ENCODE measurements at regions not wholly inside any gene's neighbourhood (a gene's known extent, or its start where the extent isn't known, plus 50 kb on each side); places are given as distances from the start of the nearest gene placed in this dataset.
A peak's percentile ranks its signal among the peaks of the same experiment; 100 is the strongest.

GRCh38 chrX:69010339-69010738 is 154.9 kb downstream of the PJA1 start:
- H3K4me1 ChIP-seq (ENCODE audit: control insufficient read depth, insufficient read depth, low read length): peaks cover 3% of the 10 kb centered on the region
- peaks cover 3% of the 10 kb centered on the region for H3K9me3 ChIP-seq (ENCODE audit: control insufficient read depth, insufficient read depth, low read length)
- H3K27ac ChIP-seq (ENCODE audit: low read depth, low read length): no peak overlapping the region
- no peaks in the 10 kb centered on the region for H3K36me3 ChIP-seq (ENCODE audit: control insufficient read depth, insufficient read depth, low read length)
- H3K27me3 ChIP-seq (ENCODE audit: control insufficient read depth, insufficient read depth, low read length): no peaks in the 10 kb centered on the region
- no peak for DNase-seq (ENCODE audit: low read depth in 4 of 6, low spot score in 6 of 6)
- H3K4me3 ChIP-seq (ENCODE audit: low read depth, low read length): no peak overlapping the region
- WGBS (ENCODE audit: insufficient coverage): 69% methylated on average over 3 of the region's 4 CpGs

- WGBS (ENCODE audit: insufficient coverage): 46% methylated on average over 4 of the region's 4 CpGs
- Histone ChIP-seq H3K4me3 (ENCODE audit: low read depth, low read length) (no peak overlapping the region), H3K27ac (ENCODE audit: low read depth, low read length) (no peak overlapping the region), H3K4me1 (ENCODE audit: control insufficient read depth, insufficient read depth, low read length) (peaks cover 6% of the 10 kb centered on the region), H3K9me3 (ENCODE audit: control insufficient read depth, insufficient read depth, low read length) (no peaks in the 10 kb centered on the region), H3K27me3 (ENCODE audit: control insufficient read depth, insufficient read depth, low read length) (no peaks in the 10 kb centered on the region), H3K36me3 (ENCODE audit: control insufficient read depth, insufficient read depth, low read length) (no peaks in the 10 kb centered on the region)
- no peak for DNase-seq (ENCODE audit: low read depth in 4 of 6, low spot score in 6 of 6)
Measured at GRCh38 chrX:69000877-69001276, 164.4 kb downstream of the PJA1 start.

- DNase-seq (ENCODE audit: low read depth in 4 of 6, low spot score in 6 of 6): no peak
- no peaks in the 10 kb centered on the region for H3K27me3 ChIP-seq (ENCODE audit: control insufficient read depth, insufficient read depth, low read length)
- peaks cover 15% of the 10 kb centered on the region for H3K4me1 ChIP-seq (ENCODE audit: control insufficient read depth, insufficient read depth, low read length)
- no peaks in the 10 kb centered on the region for H3K9me3 ChIP-seq (ENCODE audit: control insufficient read depth, insufficient read depth, low read length)
- 50% methylated on average over 1 of the region's 2 CpGs for WGBS (ENCODE audit: insufficient coverage)
- no peak overlapping the region for H3K4me3 ChIP-seq (ENCODE audit: low read depth, low read length)
- no peak overlapping the region for H3K27ac ChIP-seq (ENCODE audit: low read depth, low read length)
- no peaks in the 10 kb centered on the region for H3K36me3 ChIP-seq (ENCODE audit: control insufficient read depth, insufficient read depth, low read length)
Measured at GRCh38 chrX:68999931-69000330, 165.3 kb downstream of the PJA1 start.

DNA sequence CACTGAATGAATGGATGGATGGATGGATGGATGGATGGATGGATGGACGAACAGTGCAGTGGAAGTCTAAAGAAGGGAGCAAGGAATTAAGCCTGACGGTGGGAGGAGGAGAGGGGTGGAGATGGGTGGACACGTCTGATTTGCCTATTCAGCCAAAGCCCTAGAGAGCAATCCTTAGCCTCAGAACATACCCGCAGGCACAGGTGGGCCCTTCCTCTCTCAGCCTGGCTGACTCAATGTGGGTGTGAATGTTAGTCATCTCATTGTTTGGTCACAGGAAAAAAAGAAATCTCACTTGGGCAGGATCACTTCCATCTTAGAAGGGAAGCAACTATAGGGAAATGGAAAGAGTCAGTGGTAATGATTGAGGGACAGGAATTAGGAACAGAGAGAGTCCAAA is 165.9 kb downstream of the PJA1 start:
- Histone ChIP-seq H3K27ac (ENCODE audit: low read depth, low read length) (no peak overlapping the region), H3K27me3 (ENCODE audit: control insufficient read depth, insufficient read depth, low read length) (no peaks in the 10 kb centered on the region), H3K4me1 (ENCODE audit: control insufficient read depth, insufficient read depth, low read length) (peaks cover 19% of the 10 kb centered on the region), H3K4me3 (ENCODE audit: low read depth, low read length) (no peak overlapping the region), H3K36me3 (ENCODE audit: control insufficient read depth, insufficient read depth, low read length) (no peaks in the 10 kb centered on the region), H3K9me3 (ENCODE audit: control insufficient read depth, insufficient read depth, low read length) (no peaks in the 10 kb centered on the region)
- no peak for DNase-seq (ENCODE audit: low read depth in 4 of 6, low spot score in 6 of 6)
- WGBS (ENCODE audit: insufficient coverage): 61% methylated on average over 3 of the region's 4 CpGs

DNA sequence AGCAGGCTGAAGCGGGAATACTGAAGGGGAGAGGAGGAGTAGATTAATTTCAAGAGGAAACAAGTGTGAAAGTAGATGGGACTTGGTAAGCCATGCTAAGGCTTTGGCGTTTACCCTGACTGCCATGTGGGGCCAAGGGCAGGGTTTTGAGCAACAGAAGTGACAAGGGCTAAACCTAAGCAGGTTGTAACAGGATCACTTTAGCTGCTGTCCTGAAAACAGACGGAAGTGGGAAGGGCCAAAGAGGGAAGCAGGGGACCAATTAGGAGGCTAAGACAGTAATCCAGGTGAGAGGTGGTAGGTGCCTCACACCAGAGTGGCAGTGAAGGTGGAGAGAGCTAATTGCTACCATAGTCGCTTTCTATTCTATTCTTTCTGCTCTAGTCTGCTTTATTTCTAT is 166.5 kb downstream of the PJA1 start:
- Histone ChIP-seq H3K9me3 (ENCODE audit: control insufficient read depth, insufficient read depth, low read length) (no peaks in the 10 kb centered on the region), H3K27ac (ENCODE audit: low read depth, low read length) (no peak overlapping the region), H3K4me1 (ENCODE audit: control insufficient read depth, insufficient read depth, low read length) (peaks cover 23% of the 10 kb centered on the region), H3K36me3 (ENCODE audit: control insufficient read depth, insufficient read depth, low read length) (no peaks in the 10 kb centered on the region), H3K4me3 (ENCODE audit: low read depth, low read length) (no peak overlapping the region), H3K27me3 (ENCODE audit: control insufficient read depth, insufficient read depth, low read length) (no peaks in the 10 kb centered on the region)
- no peak for DNase-seq (ENCODE audit: low read depth in 4 of 6, low spot score in 6 of 6)
- WGBS (ENCODE audit: insufficient coverage): 73% methylated on average over 4 of the region's 4 CpGs

GRCh38 chrX:68997911-68998310 is 167.3 kb downstream of the PJA1 start:
- no peaks in the 10 kb centered on the region for H3K36me3 ChIP-seq (ENCODE audit: control insufficient read depth, insufficient read depth, low read length)
- peaks cover 23% of the 10 kb centered on the region for H3K4me1 ChIP-seq (ENCODE audit: control insufficient read depth, insufficient read depth, low read length)
- DNase-seq (ENCODE audit: low read depth in 4 of 6, low spot score in 6 of 6): peak in 2 of 6 donors; percentile 23 to 78
- H3K27ac ChIP-seq (ENCODE audit: low read depth, low read length): no peak overlapping the region
- no peaks in the 10 kb centered on the region for H3K27me3 ChIP-seq (ENCODE audit: control insufficient read depth, insufficient read depth, low read length)
- H3K4me3 ChIP-seq (ENCODE audit: low read depth, low read length): no peak overlapping the region
- no CpG with 5 or more reads among the region's 2 CpGs for WGBS (ENCODE audit: insufficient coverage)
- H3K9me3 ChIP-seq (ENCODE audit: control insufficient read depth, insufficient read depth, low read length): no peaks in the 10 kb centered on the region

DNA sequence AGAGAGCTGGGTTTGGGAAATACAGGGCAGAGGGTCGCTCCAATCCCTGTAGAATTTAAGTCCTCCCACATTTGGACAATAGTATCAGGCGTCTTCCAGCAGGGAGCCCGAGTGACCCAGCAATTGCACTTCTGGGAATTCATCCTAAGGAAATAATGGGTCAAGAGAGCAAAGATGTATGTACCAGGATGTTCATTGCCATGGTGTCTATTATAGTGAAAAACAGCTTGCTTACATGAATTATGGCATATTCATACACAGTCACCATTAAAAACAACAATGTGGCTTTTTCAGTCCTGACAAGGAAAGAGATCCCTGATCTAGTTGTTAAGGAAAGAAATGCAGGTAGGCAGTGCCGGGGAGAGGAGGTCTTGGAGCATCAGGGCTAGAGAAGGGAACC is 167.7 kb downstream of the PJA1 start:
- no peak overlapping the region for H3K27ac ChIP-seq (ENCODE audit: low read depth, low read length)
- no CpG with 5 or more reads among the region's 4 CpGs for WGBS (ENCODE audit: insufficient coverage)
- H3K27me3 ChIP-seq (ENCODE audit: control insufficient read depth, insufficient read depth, low read length): no peaks in the 10 kb centered on the region
- DNase-seq (ENCODE audit: low read depth in 4 of 6, low spot score in 6 of 6): no peak
- no peak overlapping the region for H3K4me3 ChIP-seq (ENCODE audit: low read depth, low read length)
- peaks cover 23% of the 10 kb centered on the region for H3K4me1 ChIP-seq (ENCODE audit: control insufficient read depth, insufficient read depth, low read length)
- H3K36me3 ChIP-seq (ENCODE audit: control insufficient read depth, insufficient read depth, low read length): no peaks in the 10 kb centered on the region
- no peaks in the 10 kb centered on the region for H3K9me3 ChIP-seq (ENCODE audit: control insufficient read depth, insufficient read depth, low read length)

GRCh38 chrX:68995780-68996551 is 167.1 kb downstream of the EFNB1 start:
- H3K27me3 ChIP-seq (ENCODE audit: control insufficient read depth, insufficient read depth, low read length): no peaks in the 10 kb centered on the region
- 49% methylated on average over 16 of the region's 21 CpGs for WGBS (ENCODE audit: insufficient coverage)
- H3K9me3 ChIP-seq (ENCODE audit: control insufficient read depth, insufficient read depth, low read length): no peaks in the 10 kb centered on the region
- no peaks in the 10 kb centered on the region for H3K36me3 ChIP-seq (ENCODE audit: control insufficient read depth, insufficient read depth, low read length)
- DNase-seq (ENCODE audit: low read depth in 4 of 6, low spot score in 6 of 6): peak in 2 of 6 donors; percentile 31 to 61
- H3K4me1 ChIP-seq (ENCODE audit: control insufficient read depth, insufficient read depth, low read length): peaks cover 29% of the 10 kb centered on the region
- peak overlapping the region; percentile 17 for H3K27ac ChIP-seq (ENCODE audit: low read depth, low read length)
- no peak overlapping the region for H3K4me3 ChIP-seq (ENCODE audit: low read depth, low read length)

DNA sequence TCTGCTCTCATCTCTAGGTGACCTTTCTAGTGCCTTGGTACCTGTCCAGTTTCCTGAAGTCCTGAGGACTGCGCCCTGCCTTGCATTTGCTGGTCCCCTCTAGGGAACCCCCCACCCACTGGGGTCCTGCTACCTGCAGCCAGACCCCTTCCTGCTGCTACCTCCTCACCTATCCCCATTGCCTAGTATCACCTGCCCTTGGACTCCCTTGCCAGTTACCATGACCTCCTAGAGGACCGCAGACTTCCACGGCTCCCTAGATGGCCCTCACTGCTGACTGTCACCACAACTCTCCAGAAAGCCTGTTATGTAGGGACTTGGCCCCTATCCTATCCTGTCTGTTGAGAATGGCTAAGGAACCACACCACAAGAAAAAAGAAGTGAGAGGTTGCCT is 166.6 kb downstream of the EFNB1 start:
- WGBS (ENCODE audit: insufficient coverage): 82% methylated on average over 3 of the region's 3 CpGs
- no peaks in the 10 kb centered on the region for H3K36me3 ChIP-seq (ENCODE audit: control insufficient read depth, insufficient read depth, low read length)
- H3K4me1 ChIP-seq (ENCODE audit: control insufficient read depth, insufficient read depth, low read length): peaks cover 34% of the 10 kb centered on the region
- H3K27ac ChIP-seq (ENCODE audit: low read depth, low read length): peak overlapping the region; percentile 17
- no peak overlapping the region for H3K4me3 ChIP-seq (ENCODE audit: low read depth, low read length)
- DNase-seq (ENCODE audit: low read depth in 4 of 6, low spot score in 6 of 6): no peak
- H3K9me3 ChIP-seq (ENCODE audit: control insufficient read depth, insufficient read depth, low read length): no peaks in the 10 kb centered on the region
- H3K27me3 ChIP-seq (ENCODE audit: control insufficient read depth, insufficient read depth, low read length): no peaks in the 10 kb centered on the region

GRCh38 chrX:68994891-68995255 is 166.1 kb downstream of the EFNB1 start:
- Histone ChIP-seq H3K36me3 (ENCODE audit: control insufficient read depth, insufficient read depth, low read length) (no peaks in the 10 kb centered on the region), H3K4me1 (ENCODE audit: control insufficient read depth, insufficient read depth, low read length) (peaks cover 39% of the 10 kb centered on the region), H3K9me3 (ENCODE audit: control insufficient read depth, insufficient read depth, low read length) (no peaks in the 10 kb centered on the region), H3K4me3 (ENCODE audit: low read depth, low read length) (no peak overlapping the region), H3K27ac (ENCODE audit: low read depth, low read length) (no peak overlapping the region), H3K27me3 (ENCODE audit: control insufficient read depth, insufficient read depth, low read length) (no peaks in the 10 kb centered on the region)
- DNase-seq (ENCODE audit: low read depth in 4 of 6, low spot score in 6 of 6): no peak
- 64% methylated on average over 1 of the region's 2 CpGs for WGBS (ENCODE audit: insufficient coverage)
